Islet of Langerhans (tissue), 1 donor: ENCODE measurements at regions not wholly inside any gene's neighbourhood (a gene's known extent, or its start where the extent isn't known, plus 50 kb on each side); places are given as distances from the start of the nearest gene placed in this dataset.
"Not testable (repeated sequence)": the region's sequence is repeated elsewhere in the genome, so short reads cannot be mapped to it uniquely, and the experiment has no call there.

Experiments
- FAIRE-seq: peaks from one replicate; lab custom pipeline; 2011; peaks lifted over from hg19 to GRCh38; lab: Jason Lieb, UNC

DNA sequence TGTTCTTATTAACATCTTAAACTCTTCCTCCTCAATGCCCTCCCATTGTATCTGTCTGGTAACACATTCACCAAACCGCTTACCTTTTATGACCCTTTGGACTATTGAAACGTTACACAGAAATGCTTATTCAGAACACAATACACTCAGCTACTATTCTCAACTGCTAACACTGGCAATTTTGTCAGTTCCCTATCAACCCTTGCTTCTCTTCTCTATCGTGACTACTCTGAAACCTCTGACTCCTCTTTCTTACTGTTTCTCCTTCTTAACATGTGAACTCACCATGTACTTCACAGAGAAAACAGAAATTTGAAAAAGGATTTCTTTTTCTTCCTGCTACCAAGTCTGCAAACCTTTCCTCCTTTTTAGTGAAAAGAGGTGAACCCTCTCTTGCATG, 232.9 kb upstream of the GPR149 start:
- no peak for FAIRE-seq

- no peak for FAIRE-seq
Measured at GRCh38 chr3:154660811-154661210, 230.8 kb upstream of the GPR149 start.

DNA sequence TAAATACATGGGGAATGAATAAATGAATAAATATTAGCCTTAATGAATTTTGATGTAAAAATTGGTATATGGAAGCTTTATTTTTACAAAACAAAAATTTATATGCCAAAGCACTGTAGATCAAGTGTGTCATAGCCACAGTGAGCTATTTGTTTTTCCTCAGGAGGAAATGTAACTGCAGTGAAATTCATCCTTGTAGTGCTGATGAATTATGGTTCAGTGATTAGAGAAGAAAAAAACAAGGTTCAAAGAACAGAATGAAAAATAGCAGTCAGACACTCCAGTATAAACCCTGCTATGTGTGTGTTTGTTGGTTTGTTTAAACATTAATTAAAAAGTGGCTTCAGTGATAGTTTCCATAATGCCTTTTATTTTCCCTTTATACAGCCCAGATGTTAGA, 228.0 kb upstream of the GPR149 start:
- no peak for FAIRE-seq

- no peak for FAIRE-seq
Measured at GRCh38 chr3:154657218-154657617, 227.2 kb upstream of the GPR149 start.

GRCh38 chr3:154656486-154656885, 226.5 kb upstream of the GPR149 start:
- no peak for FAIRE-seq

GRCh38 chr3:154642145-154642544, 212.2 kb upstream of the GPR149 start:
- no peak for FAIRE-seq

- no peak for FAIRE-seq
Measured at GRCh38 chr3:154625756-154626155, 195.8 kb upstream of the GPR149 start.

DNA sequence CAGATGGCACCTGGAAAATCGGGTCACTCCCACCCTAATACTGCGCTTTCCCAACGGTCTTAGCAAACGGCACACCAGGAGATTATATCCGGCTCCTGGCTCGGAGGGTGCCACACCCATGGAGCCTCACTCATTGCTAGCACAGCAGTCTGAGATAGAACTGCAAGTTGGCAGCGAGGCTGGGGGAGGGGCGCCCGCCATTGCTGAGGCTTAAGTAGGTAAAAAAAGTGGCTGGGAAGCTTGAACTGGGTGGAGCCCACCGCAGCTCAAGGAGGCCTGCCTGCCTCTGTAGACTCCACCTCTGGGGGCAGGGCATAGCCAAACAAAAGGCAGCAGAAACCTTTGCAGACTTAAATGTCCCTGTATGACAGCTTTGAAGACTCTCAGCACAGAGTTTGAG, 189.6 kb upstream of the GPR149 start:
- FAIRE-seq, result not testable (repeated sequence)

DNA sequence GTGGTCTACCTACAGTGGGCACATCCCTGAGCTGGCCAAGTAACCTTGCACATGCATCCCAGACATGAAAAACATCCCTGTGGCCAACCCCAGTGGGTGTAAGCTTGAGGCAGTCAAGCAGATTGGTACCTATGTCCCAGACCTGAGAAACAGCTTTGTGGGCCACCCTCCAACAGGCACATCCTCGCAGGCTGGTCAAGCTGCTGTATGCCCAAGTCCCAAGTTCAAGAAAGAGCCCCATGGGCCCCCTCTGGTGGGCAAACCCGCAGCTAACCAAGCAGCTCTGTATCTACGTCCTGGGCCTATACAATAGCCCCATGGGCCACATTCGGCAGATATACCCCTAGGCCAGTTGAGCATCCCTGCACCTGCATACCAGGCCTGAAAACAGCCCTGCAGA, 186.3 kb upstream of the GPR149 start:
- no peak for FAIRE-seq

GRCh38 chr3:154615471-154615870, 185.5 kb upstream of the GPR149 start:
- no peak for FAIRE-seq

- no peak for FAIRE-seq
Measured at GRCh38 chr3:154614601-154615000, 184.6 kb upstream of the GPR149 start.

DNA sequence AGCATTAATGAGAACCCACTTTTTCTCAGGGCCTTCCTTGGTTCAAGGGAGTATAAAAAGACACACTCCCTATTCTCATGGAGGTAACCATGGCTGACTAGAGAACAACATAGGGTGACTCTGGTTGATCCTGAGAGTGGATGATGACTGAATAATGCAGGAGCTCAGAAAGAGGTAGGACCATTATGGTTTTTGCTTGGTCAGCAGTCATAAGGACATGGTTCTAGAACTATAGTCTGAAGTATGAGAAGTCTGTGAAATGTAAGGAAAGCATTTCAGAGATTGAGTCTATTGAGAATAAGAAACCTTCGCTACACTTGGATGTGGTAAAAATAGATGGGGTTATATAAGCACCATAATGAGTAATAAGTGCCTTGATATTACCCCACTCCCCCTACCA, 184.1 kb upstream of the GPR149 start:
- FAIRE-seq, result no peak

GRCh38 chr3:154602241-154602640, 172.3 kb upstream of the GPR149 start:
- FAIRE-seq, result no peak

DNA sequence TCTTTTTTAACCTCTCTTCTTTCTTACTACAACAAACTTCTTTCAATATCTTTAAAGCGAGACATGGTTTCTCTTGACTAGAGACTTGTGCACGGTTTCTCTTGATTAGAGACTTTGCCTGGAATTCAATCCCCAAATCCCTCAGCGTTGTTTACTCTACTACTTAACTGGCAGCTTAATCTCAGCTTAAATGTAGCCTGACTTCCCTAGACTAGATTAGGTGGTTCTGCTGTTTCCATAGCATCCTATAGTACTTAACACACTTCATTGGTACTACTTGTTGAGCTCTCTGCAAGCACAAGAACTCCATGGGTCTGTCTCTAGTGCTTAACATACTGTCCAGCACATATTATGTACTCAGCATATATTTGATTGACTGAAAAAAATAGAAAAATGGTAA, 168.2 kb upstream of the GPR149 start:
- no peak for FAIRE-seq

DNA sequence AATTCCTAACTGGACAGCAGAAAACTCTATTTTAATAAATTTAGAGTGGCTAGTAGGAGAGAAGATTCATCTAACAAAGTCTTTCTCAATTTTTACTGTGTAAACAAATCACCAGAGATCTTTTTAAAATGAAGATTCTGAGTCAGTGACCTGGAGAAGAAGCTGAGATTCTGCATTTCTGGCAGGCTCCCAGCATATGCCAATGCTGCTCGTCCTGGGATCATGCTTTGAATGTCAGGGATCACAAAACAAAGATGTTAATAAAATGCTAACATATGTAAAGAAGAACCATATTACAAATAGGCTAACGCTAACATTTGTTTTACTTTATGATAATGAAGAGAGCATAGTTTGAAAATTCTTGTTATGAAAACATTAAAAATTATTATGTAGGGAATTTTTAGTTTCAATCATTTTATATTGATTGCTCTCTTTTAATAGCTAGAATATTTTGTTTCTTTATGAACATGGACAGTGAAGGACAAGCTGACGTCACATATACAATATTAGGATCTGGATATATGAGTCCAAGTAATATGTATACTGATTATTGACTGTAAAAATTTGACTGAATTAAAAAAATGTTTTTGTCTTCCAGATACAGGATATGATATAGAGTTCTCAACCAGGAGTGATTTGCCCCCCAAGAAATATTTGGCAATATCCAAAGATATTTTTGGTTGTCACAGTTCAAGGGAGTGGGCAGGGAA, 160.8 kb upstream of the GPR149 start:
- no peak for FAIRE-seq

DNA sequence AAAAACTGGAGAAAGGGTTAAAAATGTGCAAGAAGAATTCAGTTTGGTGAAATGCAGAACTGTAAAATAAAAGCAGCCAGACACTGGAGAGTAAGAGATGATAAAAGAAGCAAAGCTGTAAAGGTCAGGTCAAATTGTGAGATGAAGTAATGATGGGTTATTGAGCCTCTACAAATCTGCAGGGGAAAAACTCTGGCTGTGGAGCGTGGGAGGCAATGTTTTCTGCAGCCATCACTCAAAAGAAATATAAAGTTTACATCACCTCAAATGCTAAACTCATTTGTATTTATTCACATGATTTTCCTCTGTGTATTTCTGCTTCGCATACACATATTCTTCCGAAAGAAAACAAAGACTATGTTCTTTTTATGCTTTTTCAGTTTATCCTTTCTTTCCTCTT, 158.8 kb upstream of the GPR149 start:
- no peak for FAIRE-seq

GRCh38 chr3:154584974-154585373, 155.0 kb upstream of the GPR149 start:
- no peak for FAIRE-seq

- FAIRE-seq, result no peak
Measured at GRCh38 chr3:154584041-154584440, 154.1 kb upstream of the GPR149 start.

DNA sequence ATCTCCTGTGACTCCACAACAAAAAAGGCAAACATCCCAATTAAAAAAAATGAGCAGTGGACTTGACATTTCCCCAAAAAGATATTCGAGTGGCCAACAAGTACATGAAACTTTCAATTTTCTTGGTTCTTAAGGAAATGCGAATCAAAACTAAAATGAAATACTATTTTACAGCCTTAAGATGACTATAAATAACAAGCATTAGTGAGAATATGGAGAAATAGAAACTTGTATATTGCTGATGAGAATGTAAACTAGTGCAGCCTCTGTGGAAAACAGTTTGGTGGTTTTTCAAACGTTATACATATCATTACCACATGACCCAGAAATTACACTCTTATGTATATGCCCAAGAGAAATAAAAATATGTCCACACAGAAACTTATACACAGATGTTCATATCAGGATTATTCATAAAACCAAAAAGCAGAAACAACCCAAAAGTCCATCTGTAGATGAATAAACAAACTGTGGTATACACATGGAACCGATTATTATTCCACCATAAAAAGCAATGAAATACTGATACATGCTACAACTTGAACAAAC, 153.2 kb upstream of the GPR149 start:
- no peak for FAIRE-seq

DNA sequence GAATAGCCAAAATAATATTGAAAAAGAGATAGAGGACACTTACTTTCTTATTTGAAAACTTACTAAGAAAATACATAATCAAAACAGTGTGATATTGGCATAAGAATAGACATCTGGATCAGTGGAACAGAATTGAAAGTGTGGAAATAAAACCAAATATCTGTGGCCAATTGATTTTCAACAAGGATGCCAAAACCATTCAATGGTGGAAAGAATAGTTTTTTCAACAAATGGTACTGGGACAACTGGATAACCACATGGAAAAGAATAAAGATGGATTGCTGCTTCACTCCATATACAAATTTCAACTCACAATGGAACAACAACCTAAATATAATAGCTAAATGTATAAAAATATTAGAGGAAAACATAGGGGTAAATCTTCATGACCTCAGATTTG, 152.5 kb upstream of the GPR149 start:
- FAIRE-seq, result no peak

GRCh38 chr3:154571553-154572226, 141.7 kb upstream of the GPR149 start:
- no peak for FAIRE-seq

- no peak for FAIRE-seq
Measured at GRCh38 chr3:154568064-154568463, 138.1 kb upstream of the GPR149 start.

- FAIRE-seq, result no peak
Measured at GRCh38 chr3:154559623-154560022, 129.6 kb upstream of the GPR149 start.

- no peak for FAIRE-seq
Measured at GRCh38 chr3:154552338-154552737, 122.3 kb upstream of the GPR149 start.
